SU-DHL-6 (cell line): ENCODE measurements at regions not wholly inside any gene's neighbourhood (a gene's known extent, or its start where the extent isn't known, plus 50 kb on each side); places are given as distances from the start of the nearest gene placed in this dataset.

Source experiments
- H2AFZ ChIP-seq: fragments of 200-600 bp; sonication (generic); 2 replicates; pipeline ENCODE4 v1.6.1; 2014; ENCODE audit warnings: low read depth, mild to moderate bottlenecking, moderate library complexity, mixed read lengths, antibody characterized with exemption, low read length; ENCODE audit not compliant: severe bottlenecking
- H3F3A ChIP-seq: fragments of 200-600 bp; shearing (Covaris generic); 2 replicates; pipeline ENCODE4 v1.6.0; 2016; ENCODE audit warnings: antibody characterized with exemption, mild to moderate bottlenecking; ENCODE audit not compliant: insufficient read depth
- H3K27ac ChIP-seq: fragments of 200-600 bp; sonication (generic); 2 replicates; pipeline ENCODE4 v1.5.1; 2016; ENCODE audit warnings: low read depth, mild to moderate bottlenecking, low read length, moderate library complexity, mixed read lengths
- H3K27me3 ChIP-seq: fragments of 200-600 bp; sonication (generic), shearing (Covaris generic); 2 replicates; pipeline ENCODE4 v1.6.0; 2014; ENCODE audit warnings: mild to moderate bottlenecking, low read length
- H3K36me3 ChIP-seq: fragments of 200-600 bp; sonication (generic); 2 replicates; pipeline ENCODE4 v1.6.1; 2014; ENCODE audit warnings: mild to moderate bottlenecking, low read length, mixed read lengths
- H3K4me2 ChIP-seq: fragments of 300-600, 200-600 bp; shearing (Covaris generic), sonication (generic); 2 replicates; pipeline ENCODE4 v1.6.0; 2014; ENCODE audit warnings: low read length, low read depth, mild to moderate bottlenecking; ENCODE audit not compliant: poor library complexity, severe bottlenecking
- H3K4me3 ChIP-seq: fragments of 200-600 bp; sonication (generic); 2 replicates; pipeline ENCODE4 v1.5.1; 2014; ENCODE audit warnings: antibody characterized with exemption, low read length, mild to moderate bottlenecking, mixed read lengths; ENCODE audit not compliant: insufficient read depth, poor library complexity, severe bottlenecking
- H3K79me2 ChIP-seq: fragments of 200-600 bp; sonication (generic); 2 replicates; pipeline ENCODE4 v1.6.1; 2014; ENCODE audit warnings: mild to moderate bottlenecking, low read length, moderate library complexity; ENCODE audit not compliant: insufficient read depth
- H3K9ac ChIP-seq: fragments of 200-600 bp; sonication (generic); 2 replicates; pipeline ENCODE4 v1.7.0; 2014; ENCODE audit warnings: mild to moderate bottlenecking, low read length
- H3K9me2 ChIP-seq: fragments of 200-600 bp; sonication (generic); replicated peaks from 2 replicates; pipeline ENCODE4 v1.6.1; 2014; ENCODE audit warnings: low read length; ENCODE audit not compliant: insufficient read depth
- H3K9me3 ChIP-seq: fragments of 200-600 bp; sonication (generic); 2 replicates; pipeline ENCODE4 v1.6.1; 2014; ENCODE audit warnings: low read length, mixed read lengths; ENCODE audit not compliant: insufficient read depth
- H4K20me1 ChIP-seq: fragments of 200-600 bp; sonication (generic); 2 replicates; pipeline ENCODE4 v1.6.1; 2014; ENCODE audit warnings: low read depth, mild to moderate bottlenecking, antibody characterized with exemption, low read length, moderate library complexity, mixed read lengths
- CTCF ChIP-seq: fragments of 200-600 bp; sonication (generic); IDR thresholded peaks from one replicate; pipeline ENCODE4 v1.5.1; 2017; ENCODE audit warnings: antibody characterized with exemption, mild to moderate bottlenecking, low read length, moderate library complexity; ENCODE audit not compliant: insufficient read depth, poor library complexity, severe bottlenecking
- EZH2phosphoT487 ChIP-seq: fragments of 200-600 bp; sonication (generic), shearing (Covaris generic); conservative IDR thresholded peaks from 2 replicates; pipeline ENCODE4 v1.6.1; 2018; ENCODE audit warnings: mild to moderate bottlenecking, antibody characterized with exemption, low read length, moderate library complexity, mixed read lengths

GRCh38 chr4:174137698-174138097 lies 145.8 kb downstream of the FBXO8 start:
- Histone ChIP-seq H3K9me2 (no peaks in the 10 kb centered on the region), H3K4me3 (no peak overlapping the region), H3K9me3 (no peaks in the 10 kb centered on the region), H3K9ac (no peak overlapping the region), H4K20me1 (no peaks in the 10 kb centered on the region), H3K79me2 (no peaks in the 10 kb centered on the region), H2AFZ (no peak overlapping the region), H3K36me3 (no peaks in the 10 kb centered on the region), H3K27me3 (no peaks in the 10 kb centered on the region), H3K27ac (no peak overlapping the region), H3F3A (no peaks in the 10 kb centered on the region), H3K4me2 (no peak overlapping the region)
- TF ChIP-seq EZH2phosphoT487 (no peak), CTCF (no peak)

DNA sequence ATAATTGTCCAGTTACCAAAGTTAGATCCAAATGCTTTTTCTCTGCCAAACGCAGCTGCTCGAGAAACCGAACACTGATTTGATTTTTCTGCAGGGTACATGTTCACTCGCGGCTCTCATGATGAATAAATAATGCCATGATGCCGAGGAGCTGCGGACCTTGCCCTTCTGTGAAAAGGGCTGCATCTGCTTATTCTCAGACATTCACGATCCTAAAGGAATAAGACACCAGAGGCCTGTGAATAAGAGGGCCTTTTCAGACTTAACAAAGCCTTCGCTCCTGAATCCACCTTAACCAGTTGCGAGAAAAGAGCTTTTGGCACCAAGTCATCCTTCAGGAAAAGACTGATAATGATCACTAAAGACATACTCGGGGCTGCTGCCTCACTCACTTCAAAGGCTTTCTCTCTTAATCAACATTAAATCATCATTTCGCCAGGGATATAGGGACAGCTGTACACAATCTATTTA lies 147.5 kb downstream of the FBXO8 start:
- Histone ChIP-seq H3K9me2 (no peaks in the 10 kb centered on the region), H3K79me2 (no peaks in the 10 kb centered on the region), H3K4me3 (no peak overlapping the region), H3K27me3 (no peaks in the 10 kb centered on the region), H3K9ac (no peak overlapping the region), H3K4me2 (no peak overlapping the region), H3K9me3 (no peaks in the 10 kb centered on the region), H3K36me3 (no peaks in the 10 kb centered on the region), H4K20me1 (no peaks in the 10 kb centered on the region), H3F3A (no peaks in the 10 kb centered on the region), H3K27ac (no peak overlapping the region), H2AFZ (no peak overlapping the region)
- TF ChIP-seq CTCF (no peak), EZH2phosphoT487 (no peak)

DNA sequence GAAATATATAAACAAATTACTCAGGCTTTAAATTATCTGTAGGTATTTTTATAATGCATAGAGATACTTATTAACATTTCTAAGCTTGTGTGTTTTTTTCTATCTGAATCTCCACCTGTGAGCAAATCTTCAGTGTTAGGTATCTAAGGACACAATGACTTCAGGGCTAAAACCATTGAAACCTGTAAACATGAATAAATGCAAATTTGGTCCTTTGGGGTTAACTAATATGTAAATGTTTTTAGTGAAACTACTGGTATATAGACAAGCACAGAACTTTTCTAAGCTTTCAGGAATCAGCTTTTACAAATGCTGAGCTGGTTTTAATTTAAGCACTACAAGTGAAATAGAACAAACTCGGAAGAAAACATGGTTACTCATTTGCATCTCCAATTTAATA lies 147.9 kb downstream of the FBXO8 start:
- H2AFZ ChIP-seq, result no peak overlapping the region
- no peaks in the 10 kb centered on the region for H3K9me2 ChIP-seq
- H3K4me3 ChIP-seq, result no peak overlapping the region
- no peak overlapping the region for H3K4me2 ChIP-seq
- H3K9ac ChIP-seq, result no peak overlapping the region
- H3K27me3 ChIP-seq, result no peaks in the 10 kb centered on the region
- H3K36me3 ChIP-seq, result no peaks in the 10 kb centered on the region
- H3K79me2 ChIP-seq, result no peaks in the 10 kb centered on the region
- no peak for TF ChIP-seq CTCF
- no peak for TF ChIP-seq EZH2phosphoT487
- no peaks in the 10 kb centered on the region for H3F3A ChIP-seq
- H3K9me3 ChIP-seq, result no peaks in the 10 kb centered on the region
- no peaks in the 10 kb centered on the region for H4K20me1 ChIP-seq
- H3K27ac ChIP-seq, result no peak overlapping the region

DNA sequence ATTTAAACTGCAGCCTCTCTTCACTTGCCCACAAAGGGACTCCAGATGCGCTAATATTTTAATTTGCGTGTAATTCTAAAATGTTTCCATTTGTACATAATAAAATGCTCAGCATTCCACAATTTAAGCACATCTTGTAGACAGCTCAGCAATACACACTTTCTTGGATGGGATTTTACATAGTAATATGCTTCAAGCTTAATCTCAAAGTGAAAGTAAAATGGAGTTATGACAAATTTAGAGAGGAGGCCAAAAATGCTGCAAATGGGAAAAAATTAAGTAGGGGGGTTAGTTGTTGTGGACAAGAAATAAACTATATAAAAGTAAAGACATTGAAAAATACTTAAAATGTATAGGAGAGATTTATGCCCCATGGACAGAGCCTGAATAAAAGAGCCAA lies 149.1 kb downstream of the FBXO8 start:
- no peaks in the 10 kb centered on the region for H3F3A ChIP-seq
- H4K20me1 ChIP-seq, result no peaks in the 10 kb centered on the region
- no peak overlapping the region for H3K9ac ChIP-seq
- TF ChIP-seq CTCF, result no peak
- no peak for TF ChIP-seq EZH2phosphoT487
- no peaks in the 10 kb centered on the region for H3K36me3 ChIP-seq
- H3K27me3 ChIP-seq, result no peaks in the 10 kb centered on the region
- no peak overlapping the region for H3K4me3 ChIP-seq
- H3K4me2 ChIP-seq, result no peak overlapping the region
- H3K27ac ChIP-seq, result no peak overlapping the region
- H3K9me3 ChIP-seq, result no peaks in the 10 kb centered on the region
- no peaks in the 10 kb centered on the region for H3K9me2 ChIP-seq
- H2AFZ ChIP-seq, result no peak overlapping the region
- no peaks in the 10 kb centered on the region for H3K79me2 ChIP-seq
